RPMI7951 (cell line): ENCODE measurements at regions not wholly inside any gene's neighbourhood (a gene's known extent, or its start where the extent isn't known, plus 50 kb on each side); places are given as distances from the start of the nearest gene placed in this dataset.

Experiments
- DNase-seq: peaks from one replicate; pipeline ENCODE4 v3.0.0-alpha.2; 2012; ENCODE audit warnings: low read depth

DNA sequence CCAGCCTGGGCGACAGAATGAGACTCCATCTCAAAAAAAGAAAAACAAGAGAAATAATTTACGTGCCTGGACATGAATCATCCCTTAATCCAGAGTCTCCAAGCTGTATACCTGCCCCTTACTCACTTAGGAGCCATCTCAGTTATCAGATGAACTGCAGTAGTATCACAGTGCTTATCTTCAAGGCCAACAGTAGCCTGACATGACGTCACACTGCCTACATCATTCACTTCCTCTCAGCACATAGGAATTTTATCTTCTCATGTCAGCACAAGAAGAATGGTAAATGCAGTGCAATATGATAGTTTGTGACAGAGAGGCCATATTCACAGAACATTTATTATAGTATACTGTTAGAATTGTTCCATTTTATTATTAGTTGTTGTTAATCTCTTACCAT, 216.6 kb downstream of the SS18 start:
- no peak for DNase-seq

DNA sequence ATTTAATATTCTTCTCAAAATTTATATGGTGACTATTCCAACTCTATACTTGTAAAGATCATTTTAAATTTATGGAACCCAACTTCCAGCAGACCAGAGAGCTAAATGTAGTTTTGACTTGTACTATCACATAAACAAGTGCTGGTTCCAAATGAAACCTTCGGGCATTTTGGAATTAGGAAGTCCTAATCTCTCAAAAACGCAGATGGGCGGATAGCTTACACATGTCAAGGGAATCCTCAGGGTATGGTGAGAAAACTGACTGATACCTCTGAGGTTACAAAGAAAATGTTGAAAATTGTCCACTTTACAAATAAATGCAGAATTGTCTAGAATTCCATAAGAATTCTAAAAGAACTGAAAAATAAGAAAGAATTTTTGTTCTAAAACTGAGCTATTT, 224.1 kb downstream of the SS18 start:
- no peak for DNase-seq

DNA sequence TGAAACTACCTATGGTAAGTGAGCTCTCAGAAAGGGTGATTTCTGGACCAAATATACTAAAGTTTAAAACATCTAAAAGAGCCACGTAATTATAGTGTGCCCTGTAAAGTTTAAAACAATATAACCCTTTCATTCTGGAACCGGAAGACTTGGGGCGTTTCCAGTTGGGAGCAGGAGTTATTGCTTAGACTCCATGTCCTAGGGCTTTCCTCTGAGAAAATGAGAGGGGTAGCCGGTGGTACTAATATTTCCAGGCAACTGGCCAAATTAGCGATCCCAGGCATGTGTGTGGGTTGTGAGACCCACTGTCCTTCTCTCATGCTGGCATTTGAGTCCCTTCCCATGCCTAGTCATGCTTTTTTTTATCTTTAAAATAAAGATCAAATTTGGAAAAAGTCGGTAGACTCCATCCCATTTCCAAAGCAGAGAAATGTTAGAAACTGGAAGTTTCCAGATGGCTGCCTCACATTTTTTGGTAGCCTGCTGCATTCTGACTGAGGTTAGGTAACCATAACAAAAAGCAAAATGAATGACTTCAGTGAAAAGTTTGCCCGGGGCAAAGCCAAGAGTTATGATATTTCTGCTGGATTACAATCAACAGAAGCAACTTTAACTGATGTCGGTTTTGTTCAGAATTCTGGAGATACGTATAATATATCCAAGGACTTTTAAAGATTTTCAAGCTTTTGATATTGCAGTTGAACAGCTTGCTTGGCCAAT, 227.4 kb downstream of the SS18 start:
- peak; percentile 72 for DNase-seq

DNA sequence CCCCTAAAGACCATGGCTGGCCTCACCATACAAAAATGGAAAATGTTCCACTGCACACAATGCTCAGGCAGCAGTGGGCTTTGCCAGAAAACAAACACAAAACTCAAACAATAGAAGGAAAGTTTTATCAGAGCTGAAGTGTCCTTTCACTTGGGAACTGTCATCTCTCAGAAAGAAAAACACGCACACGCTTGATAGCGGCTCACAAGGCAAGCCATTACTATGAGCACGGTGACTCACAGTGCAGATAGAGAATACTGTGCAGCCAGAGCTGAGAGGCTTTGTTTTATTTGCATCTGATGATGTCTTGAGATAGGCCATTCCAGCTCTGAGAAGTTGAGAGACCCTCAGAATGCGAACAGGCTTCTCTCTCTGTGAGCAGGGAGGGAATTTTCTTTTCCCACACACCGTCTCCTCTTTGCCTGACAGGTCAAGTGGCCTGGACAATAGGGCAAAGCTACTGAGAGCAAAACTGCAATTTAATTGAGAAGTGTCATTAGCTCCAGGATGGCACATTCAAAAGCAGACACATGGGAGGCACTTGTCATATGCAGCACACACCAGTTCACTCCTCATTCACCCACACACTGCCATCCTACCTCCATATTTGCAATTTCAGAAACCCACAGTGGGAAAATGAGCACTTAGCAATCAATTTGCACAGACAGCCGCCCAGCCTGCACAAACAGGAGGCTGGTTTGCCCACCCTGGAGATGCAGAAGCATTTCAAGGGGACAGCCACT, 236.6 kb downstream of the SS18 start:
- DNase-seq, result peak; percentile 23

DNA sequence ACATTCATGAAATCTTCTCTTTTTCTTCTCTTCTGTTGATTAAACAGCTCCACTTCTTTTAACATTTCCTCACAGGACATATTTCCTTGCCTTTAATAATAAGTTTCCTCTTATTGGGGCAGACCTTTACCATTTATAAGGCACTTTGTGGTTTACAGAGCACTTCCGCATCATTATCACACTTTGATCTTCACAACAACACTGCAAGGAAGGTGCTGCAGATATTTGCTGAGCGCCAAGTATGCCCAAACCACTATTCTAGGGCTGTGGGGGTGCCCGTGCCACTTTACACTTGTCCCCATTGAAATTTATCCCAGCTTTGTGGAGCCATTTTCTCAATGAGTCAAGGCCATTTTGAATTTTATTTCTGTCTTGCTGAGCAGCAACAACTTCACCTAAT, 246.6 kb downstream of the SS18 start:
- DNase-seq, result no peak

DNA sequence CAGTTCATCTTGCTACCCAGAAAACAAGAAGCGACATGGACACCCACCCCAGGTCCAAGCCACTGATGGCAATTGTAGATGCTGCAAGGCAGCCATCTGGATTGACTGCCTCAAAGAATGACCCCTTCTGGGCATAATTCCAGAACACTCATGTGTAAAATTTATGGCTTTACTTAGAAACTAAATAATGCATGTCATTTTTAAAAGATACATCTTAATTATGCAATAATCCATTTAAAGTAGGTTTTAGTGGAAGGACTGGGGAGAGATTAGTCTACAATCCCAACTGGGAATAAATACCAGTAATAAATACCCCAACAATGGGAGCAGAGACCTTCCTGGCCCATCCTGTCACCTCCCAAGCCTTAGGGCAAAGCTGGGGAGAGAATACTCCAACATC, 247.7 kb downstream of the SS18 start:
- peak; percentile 43 for DNase-seq

DNA sequence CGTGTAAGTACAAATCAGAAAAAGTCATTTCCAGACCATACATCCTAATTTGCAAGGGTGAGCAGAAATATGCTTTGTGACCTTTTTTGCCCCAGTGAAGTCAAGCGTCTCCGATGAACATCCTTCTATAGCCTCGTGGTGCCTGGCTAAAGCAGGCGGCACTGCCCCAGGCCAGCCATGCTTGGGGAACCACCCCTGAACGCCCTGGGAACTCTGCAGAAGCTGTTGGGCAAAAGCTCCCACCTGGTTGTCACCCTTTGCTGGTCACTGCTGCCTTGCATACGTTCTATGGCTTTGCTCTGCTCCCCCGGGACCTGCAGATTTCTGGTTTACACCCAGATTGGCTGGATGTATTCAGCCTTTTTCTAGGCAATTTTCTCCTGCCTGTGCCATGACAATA, 256.4 kb downstream of the SS18 start:
- no peak for DNase-seq

DNA sequence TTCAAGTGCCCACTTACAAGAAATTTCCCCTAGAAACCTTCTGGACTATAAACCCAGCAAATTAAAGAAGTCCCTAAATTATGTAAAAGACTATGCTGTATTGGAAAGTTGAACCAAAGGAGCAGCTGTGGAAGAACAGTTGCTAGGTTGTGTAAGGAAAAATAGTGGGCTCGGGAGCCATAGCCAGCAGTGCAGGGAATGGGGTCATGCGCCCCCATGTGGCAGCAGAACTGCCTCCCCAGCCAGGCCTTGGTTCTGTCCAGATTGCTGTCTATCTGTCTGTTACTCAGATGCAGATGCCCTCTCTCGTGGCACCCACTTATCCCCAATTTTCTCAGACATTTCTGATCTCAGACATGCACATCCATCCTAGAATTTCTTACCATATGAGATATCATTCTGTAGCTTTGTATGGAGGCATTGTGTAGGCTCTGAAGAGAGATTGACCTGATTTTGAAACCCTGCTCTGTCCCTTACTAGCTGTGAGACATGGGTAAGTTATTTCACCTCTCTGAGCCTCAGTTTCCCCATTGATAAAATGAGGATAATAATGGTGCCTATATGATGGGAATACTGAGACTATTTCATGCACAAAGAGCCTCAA, 258.3 kb downstream of the SS18 start:
- peak; percentile 78 for DNase-seq

DNA sequence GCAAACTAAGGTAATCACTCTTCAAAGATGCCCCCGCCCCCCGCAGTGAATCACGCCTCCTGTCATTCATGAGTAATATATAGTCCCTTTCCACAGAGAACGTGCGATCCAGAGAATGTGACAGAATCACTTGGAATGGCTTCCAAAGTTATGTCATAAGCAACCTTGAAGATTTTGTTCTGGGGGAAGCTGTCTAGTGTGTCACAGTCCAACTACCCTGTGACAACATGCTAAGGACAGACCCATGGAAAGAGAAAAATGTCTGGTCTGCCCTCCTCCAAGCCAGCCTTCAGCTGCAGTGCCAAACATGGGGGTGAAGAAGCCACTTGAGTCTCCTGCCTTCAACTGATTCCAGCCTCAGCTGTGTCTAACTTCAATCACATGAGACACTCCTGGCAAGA, 259.1 kb downstream of the SS18 start:
- peak; percentile 61 for DNase-seq

DNA sequence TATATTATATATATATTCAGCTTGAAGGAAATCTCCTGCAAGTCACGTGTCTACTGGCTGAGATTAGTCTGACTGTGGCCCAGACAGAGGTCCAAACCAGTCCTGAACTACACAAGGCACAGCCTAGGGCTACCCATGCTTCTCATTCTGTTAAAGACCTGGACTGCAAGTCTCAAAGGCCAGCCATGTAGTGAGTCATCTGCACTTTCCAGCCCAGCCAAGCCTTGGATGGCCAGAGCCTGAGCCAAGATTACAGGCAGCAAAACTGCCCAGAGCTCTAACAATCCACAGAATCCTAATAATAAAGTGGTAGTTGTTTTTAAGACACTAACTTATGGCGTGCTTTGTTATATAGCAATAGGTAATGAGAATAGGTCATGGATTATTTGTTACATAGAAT, 259.6 kb downstream of the SS18 start:
- peak; percentile 96 for DNase-seq

DNA sequence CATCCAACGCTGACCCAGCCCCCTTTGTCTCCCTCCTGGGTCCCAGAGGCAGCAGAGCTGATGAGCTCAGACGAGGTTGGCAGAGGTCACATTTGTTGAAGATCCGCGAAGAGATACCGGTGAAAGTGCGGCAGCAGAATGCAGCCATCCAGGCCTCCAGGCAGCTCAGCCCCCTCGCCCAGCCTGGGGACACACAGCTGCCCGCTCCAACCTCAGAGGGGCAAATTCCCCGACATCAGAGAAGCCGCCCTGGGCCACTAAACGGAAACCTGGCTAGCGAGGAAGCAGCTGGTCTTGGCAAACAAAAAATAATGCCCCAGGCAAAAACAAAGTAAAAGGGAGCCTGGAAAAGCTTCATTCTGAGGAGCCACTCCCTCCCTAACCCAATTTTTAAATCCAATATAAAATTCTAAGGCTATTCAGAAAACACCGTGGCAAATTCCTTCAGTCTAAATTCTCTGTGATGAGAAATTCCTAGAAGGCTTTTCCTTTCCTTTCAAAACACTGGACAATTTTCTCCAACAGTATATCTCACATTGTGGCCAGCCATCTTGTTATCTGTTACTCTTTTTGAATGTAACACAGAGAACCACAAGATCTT, 262.4 kb downstream of the SS18 start:
- DNase-seq, result peak; percentile 98

DNA sequence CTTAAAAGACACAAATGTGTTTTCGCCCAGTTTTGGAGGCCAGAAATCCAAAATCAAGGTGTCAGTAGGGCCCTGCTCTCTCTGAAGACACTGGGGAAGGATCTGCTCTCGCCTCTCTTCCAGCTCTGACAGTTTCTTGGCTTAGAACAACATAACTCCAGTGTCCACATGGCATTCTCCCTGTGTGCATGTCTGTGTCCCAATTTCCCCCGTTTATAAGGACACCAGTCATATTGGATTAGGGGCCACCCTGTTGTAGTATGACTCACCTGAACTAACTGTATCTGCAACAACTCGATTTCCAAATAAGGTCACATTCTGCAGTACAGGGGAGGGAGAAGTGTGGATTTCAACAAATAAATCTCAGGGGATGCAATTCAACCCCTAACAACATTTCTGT, 263.2 kb downstream of the SS18 start:
- DNase-seq, result peak; percentile 87

DNA sequence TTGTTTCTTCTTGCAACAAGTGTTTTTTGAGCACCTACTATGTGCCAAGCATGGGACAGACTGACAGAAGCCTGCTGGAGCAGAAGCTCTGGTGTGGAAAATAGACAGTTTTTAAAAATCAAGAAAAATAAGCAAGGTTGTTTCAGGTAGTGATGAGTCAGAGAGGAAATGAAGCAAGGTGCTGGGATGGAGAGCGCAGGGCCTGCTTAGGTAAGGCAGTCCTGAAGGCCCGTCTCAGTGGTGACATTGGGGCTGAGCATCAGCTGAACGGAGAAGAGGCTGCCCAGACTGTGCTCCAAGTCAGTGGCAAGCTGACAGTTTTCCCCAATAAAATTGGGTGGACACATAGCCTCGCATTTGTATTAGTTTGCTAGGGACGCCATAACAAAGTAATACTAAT, 263.6 kb downstream of the SS18 start:
- no peak for DNase-seq

DNA sequence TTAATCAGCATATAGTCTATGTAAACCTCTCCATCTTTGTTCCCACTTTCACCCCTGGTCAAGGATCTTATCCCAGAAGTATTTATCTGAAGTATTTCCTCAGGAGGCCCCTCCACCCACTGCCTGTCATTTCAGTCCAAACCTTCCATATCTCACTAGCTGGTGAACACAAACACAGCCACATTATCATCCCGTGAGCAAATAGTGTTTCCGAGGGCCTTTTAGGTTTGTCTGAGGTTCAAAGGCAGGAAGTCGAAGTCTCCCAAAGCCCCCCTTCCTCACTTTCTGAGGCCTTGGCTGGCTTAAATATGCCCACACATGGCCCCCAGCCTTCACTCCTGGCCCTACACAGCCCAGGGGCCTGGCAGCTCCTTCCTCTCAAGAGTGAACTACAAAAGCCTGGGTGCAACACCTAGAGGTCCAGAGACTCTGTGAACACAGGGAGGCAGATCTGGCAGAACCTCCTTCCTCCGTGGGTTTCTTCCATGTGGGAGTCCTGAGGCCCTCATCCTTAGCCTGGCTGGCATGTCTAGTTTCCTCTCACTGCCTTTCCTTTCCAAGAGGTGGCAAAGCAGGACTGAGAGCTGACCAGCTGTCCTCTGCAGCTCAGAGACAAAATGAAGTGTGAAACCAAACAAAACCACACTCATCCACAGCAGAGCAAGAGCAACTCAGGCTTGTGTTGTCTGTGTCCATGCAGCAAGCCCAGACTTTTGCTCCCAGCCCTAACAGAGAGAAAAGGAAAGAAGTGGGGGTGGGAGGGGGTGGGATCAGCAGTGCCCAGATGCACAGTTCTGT, 264.2 kb downstream of the SS18 start:
- peak; percentile 45 for DNase-seq

DNA sequence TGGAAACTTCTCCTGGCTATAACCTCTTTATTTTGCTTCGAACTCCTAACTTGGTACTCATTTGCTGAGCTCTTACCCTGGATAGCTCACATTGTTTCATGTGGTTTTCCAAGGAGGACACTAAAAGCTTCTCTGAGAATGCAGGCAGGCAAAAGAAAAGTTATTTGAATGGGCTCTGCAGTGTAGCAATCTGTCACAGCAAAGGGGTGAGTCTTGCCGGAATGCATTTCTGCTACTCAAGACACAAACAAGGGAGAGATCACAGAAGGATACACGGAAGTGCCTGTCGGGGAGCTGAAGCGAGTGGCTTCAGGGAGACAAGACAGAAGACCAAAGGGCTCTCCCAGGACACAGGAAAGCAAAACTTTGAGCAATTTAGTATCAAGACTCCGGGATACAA, 265.4 kb downstream of the SS18 start:
- peak; percentile 49 for DNase-seq

DNA sequence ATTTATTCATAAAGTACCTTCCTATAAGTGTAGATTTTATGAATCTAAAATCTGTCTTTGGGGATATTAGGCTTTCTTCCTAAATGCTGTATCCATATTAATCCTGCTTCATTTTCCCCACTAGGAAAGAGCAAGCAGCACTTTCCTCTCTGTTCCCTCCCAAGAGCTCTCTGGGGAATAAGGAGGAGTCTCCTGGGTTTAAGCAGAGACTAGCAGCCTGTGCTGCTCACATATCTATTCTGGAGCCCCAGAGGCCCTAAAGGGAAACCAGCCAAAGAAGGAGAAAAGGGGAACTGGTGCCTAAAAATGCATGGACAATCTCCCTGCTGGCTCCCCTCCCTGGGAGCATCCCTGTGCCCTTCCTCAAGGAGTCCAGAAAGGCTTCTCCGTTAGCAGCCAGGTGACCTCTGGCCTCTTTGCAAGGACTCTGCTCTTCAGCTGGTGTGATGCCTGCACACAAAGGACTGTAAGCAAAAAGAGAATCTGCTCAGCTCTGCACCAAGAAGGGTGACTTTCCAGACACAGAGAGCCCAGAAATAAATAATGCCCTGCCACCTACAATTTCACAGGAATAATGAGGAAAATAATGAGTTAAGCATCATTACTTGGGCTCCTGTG, 270.6 kb downstream of the SS18 start:
- no peak for DNase-seq

DNA sequence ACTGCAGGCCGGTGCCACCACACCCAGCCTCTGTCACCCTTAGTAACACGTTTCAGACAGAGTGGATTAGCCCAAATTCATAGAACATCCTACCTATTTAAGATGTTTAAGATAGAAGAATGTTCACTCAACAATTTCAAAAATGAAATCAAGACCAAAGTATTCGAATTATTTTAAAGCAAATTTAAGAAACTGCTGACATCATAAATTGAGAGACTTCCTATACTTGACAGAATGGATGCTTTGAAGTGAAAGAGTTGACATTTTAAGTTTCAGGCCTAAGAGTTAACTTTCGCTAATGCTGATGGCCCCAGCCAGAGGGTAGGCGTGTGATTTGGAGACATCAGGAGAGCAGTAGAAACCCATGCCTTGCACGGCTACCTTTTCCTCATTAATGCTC, 271.9 kb downstream of the SS18 start:
- no peak for DNase-seq

DNA sequence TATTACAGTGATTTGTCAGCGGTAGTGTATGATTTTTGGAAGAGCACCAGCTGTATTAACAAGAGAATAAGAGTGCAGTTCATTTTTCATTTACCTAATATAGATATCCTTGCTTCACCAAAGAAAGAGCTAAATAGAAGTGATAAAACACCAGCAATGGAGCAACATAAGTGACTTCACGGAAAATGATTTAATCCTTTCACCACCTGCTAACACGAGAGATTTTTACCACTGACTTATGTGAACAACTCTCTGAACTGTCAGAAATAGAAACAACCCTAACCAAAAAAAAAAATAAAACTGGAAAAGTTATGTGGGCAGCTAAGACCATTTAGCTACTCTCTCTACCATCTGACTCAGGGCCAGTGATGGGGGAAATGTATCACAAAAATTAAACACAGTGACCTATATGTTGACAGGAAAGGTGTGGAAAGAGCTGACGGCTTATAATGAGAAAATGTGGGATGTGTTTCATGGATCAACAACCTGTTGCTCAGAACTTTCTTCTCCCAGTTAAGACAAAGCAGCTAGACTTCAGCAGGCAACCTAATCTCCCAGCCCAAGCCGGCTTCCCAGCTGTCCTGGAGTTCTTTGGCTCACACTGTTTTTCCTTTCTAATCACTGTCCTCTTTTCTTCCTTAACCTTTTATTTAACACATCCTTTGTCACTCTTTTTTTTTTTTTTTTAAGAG, 272.7 kb downstream of the SS18 start:
- no peak for DNase-seq

DNA sequence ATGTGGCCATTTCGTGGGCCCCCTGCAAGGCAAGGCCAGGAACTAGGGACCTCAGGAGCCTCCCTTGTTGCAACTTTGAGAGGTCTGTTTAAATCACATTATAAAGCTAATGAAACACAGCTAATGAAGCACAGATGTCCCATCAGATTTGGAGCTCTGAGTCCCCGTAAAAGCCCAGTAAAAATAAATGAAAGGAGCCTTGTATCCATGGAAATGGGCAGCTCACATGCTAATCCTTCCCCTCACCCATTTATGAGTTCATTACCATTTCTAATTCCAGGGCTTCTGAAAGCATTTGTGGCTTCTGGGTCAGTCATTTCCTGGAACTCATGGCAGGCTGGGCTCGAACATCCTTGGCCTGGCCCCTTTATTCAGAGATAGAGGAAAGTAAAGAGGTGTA, 274.8 kb downstream of the SS18 start:
- DNase-seq, result peak; percentile 35

DNA sequence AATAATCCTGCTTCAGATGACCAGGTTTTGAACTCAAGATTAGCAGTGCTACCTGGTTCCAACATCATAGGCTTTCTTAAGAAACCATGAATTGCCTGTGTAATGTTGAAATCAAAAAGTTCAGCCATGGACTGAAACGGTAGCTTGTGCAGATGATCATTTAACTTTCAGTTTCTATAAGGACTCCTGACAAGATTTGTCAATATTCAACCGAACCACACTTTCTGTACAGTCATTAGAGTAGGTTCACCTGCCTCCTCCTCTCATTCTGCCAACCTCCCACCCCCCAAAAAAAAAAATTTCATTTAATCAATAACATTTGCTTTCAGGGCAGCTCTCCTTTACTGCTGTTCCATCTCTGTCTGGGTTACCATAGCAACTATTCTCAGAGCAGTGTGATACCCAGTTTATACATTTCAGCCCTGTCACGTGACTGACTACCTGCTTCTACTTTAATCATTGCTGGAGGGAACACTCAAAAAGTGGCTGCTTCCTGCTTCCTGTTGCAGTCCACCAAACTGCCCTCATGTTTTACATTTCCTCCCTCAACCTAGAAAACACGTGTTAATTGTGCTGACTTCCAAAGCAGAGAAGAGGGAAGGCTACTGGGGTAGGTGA, 275.5 kb downstream of the SS18 start:
- DNase-seq, result no peak
